Panc1 (cell line): ENCODE measurements at regions not wholly inside any gene's neighbourhood (a gene's known extent, or its start where the extent isn't known, plus 50 kb on each side); places are given as distances from the start of the nearest gene placed in this dataset.

ENCODE experiments used
- ATAC-seq: fragments of 200-7000 bp; cut with Tn5 transposase; 2 replicates; pipeline ENCODE4 v1.9.1; 2020; ENCODE audit warnings: mild to moderate bottlenecking, moderate library complexity
- BruUV-seq: library from RNA; stranded (reverse); fragments of 400-500 nt; replicated peaks from 2 replicates; lab custom pipeline; 2021; lab: Mats Ljungman, UMichigan
- CTCF ChIA-PET: fragments of 300-600 bp; sonication (Branson Sonifier 250); formaldehyde crosslinking; loops from one replicate; lab custom pipeline; 2022; ENCODE audit warnings: antibody characterized with exemption; lab: Charles Lee
- POLR2A ChIA-PET: fragments of 300-600 bp; sonication (Branson Sonifier 250); formaldehyde crosslinking; loops from one replicate; lab custom pipeline; 2022; ENCODE audit warnings: antibody characterized with exemption; lab: Charles Lee
- DNase-seq: peaks from one replicate; pipeline ENCODE4 v3.0.0-alpha.2; 2010; ENCODE audit warnings: low read depth, low spot score
- H3K27ac ChIP-seq: 2 replicates; pipeline ENCODE4 v1.5.1; 2011; ENCODE audit warnings: mild to moderate bottlenecking, low read length, inconsistent platforms
- H3K27me3 ChIP-seq: fragments of 200-500 bp; sonication (Bioruptor generic); 2 replicates; pipeline ENCODE4 v1.6.0; 2014; ENCODE audit warnings: low read length, inconsistent platforms; ENCODE audit not compliant: control insufficient read depth, insufficient read depth
- H3K36me3 ChIP-seq: fragments of 200-500 bp; sonication (Bioruptor generic); 2 replicates; pipeline ENCODE4 v1.5.1; 2014; ENCODE audit warnings: inconsistent platforms, mild to moderate bottlenecking, low read length, moderate library complexity; ENCODE audit not compliant: control insufficient read depth, insufficient read depth
- H3K4me1 ChIP-seq: 2 replicates; pipeline ENCODE4 v1.5.1; 2011; ENCODE audit warnings: inconsistent platforms, mild to moderate bottlenecking, low read length, moderate library complexity; ENCODE audit not compliant: control insufficient read depth, insufficient read depth
- H3K4me3 ChIP-seq, 2 experiments: 2 replicates each; pipeline ENCODE4 v1.5.1; 2011 to 2012; ENCODE audit warnings: low read depth in 2 of 2, low read length in 2 of 2, mild to moderate bottlenecking in 2 of 2, inconsistent platforms in 1 of 2, moderate library complexity in 1 of 2
- H3K9me3 ChIP-seq: fragments of 200-500 bp; sonication (Bioruptor generic); 2 replicates; pipeline ENCODE4 v1.5.1; 2014; ENCODE audit warnings: low read depth, mild to moderate bottlenecking, inconsistent platforms, low read length, moderate library complexity; ENCODE audit not compliant: control insufficient read depth, insufficient read depth
- CTCF ChIP-seq: fragments of 450-650 bp; IDR thresholded peaks from 2 replicates; pipeline ENCODE4 v1.5.1; 2017; ENCODE audit warnings: mild to moderate bottlenecking
- POLR2AphosphoS5 ChIP-seq: IDR thresholded peaks from 2 replicates; pipeline ENCODE4 v1.6.1; 2012; ENCODE audit warnings: mild to moderate bottlenecking, low read depth, low read length, moderate library complexity
- REST ChIP-seq, 2 experiments: IDR thresholded peaks; 2 replicates each; pipeline ENCODE4 v1.6.1; 2011 to 2012; ENCODE audit warnings: low read depth in 2 of 2, control low read depth in 1 of 2, low read length in 1 of 2, mild to moderate bottlenecking in 1 of 2, moderate library complexity in 1 of 2; ENCODE audit not compliant: insufficient read depth in 1 of 2
- SIN3A ChIP-seq: IDR thresholded peaks from 2 replicates; pipeline ENCODE4 v1.6.1; 2012; ENCODE audit warnings: low read depth, mild to moderate bottlenecking, low read length, moderate library complexity, borderline replicate concordance; ENCODE audit not compliant: insufficient read depth
- TCF7L2 ChIP-seq: IDR thresholded peaks from 2 replicates; pipeline ENCODE4 v1.6.1; 2011; ENCODE audit warnings: mild to moderate bottlenecking, low read depth, low read length, inconsistent platforms
- in situ Hi-C: cut with HindIII; loops from 2 replicates; pipeline ENCODE4 v1.10.0; 2016; ENCODE audit warnings: low sequenced_read_pairs, low pct_unique_long_range_greater_than_20kb
- intact Hi-C: fragments of 100-400 bp; cut with micrococcal nuclease; formaldehyde crosslinking; loops from one replicate; pipeline ENCODE4 v1.10.0; 2022; ENCODE audit not compliant: unreplicated experiment

- CTCF ChIA-PET = interaction anchor here (0.6 kb wide), 1 partner anchor 821 kb away, joined by 3 read pairs; no protein-coding TSS in a partner anchor
- no peaks in the 10 kb centered on the region for H3K27me3 ChIP-seq
- intact Hi-C loops (no loop called here), in situ Hi-C loops (no loop called here)
- BruUV-seq = no TSS peak
- POLR2A ChIA-PET = interaction anchor here (0.5 kb wide), 1 partner anchor 246 kb away, joined by 3 read pairs; no protein-coding TSS in a partner anchor
- H3K36me3 ChIP-seq = no peaks in the 10 kb centered on the region
- H3K27ac ChIP-seq = no peak overlapping the region
- H3K4me1 ChIP-seq = no peaks in the 10 kb centered on the region
- no peak overlapping the region for H3K4me3 ChIP-seq
- no peak for ATAC-seq
- TF ChIP-seq CTCF = no peak
- TF ChIP-seq REST (IDR thresholded peaks at IDR 0.05; ENCODE audit: insufficient read depth in 1 of 2, low read depth in 2 of 2, low read length in 1 of 2) = no peak
- no peak for TF ChIP-seq TCF7L2
- no peak for TF ChIP-seq POLR2AphosphoS5
- no peak for TF ChIP-seq SIN3A
- no peak for DNase-seq
- no peaks in the 10 kb centered on the region for H3K9me3 ChIP-seq
Observed at GRCh38 chr5:84729326-84729725, 344.6 kb upstream of the EDIL3 start.

- H3K27me3 ChIP-seq = no peaks in the 10 kb centered on the region
- intact Hi-C loops (no loop called here), in situ Hi-C loops (no loop called here)
- ChIA-PET POLR2A (no interaction called here), CTCF (no interaction called here)
- TF ChIP-seq POLR2AphosphoS5 = no peak
- TF ChIP-seq CTCF = no peak
- TF ChIP-seq TCF7L2 = no peak
- TF ChIP-seq SIN3A = no peak
- no peak for TF ChIP-seq REST (IDR thresholded peaks at IDR 0.05; ENCODE audit: insufficient read depth in 1 of 2, low read depth in 2 of 2, low read length in 1 of 2)
- H3K4me3 ChIP-seq = no peak overlapping the region
- no peak for ATAC-seq
- H3K4me1 ChIP-seq = no peaks in the 10 kb centered on the region
- BruUV-seq = no TSS peak
- H3K27ac ChIP-seq = no peak overlapping the region
- H3K9me3 ChIP-seq = no peaks in the 10 kb centered on the region
- DNase-seq = no peak
- no peaks in the 10 kb centered on the region for H3K36me3 ChIP-seq
Observed at GRCh38 chr5:84727708-84728107, 343.0 kb upstream of the EDIL3 start.
